NCI-H82 treated with DMSO at 0.1 percent for 48 hours (cell line): ENCODE measurements at regions not wholly inside any gene's neighbourhood (a gene's known extent, or its start where the extent isn't known, plus 50 kb on each side); places are given as distances from the start of the nearest gene placed in this dataset.
"Not testable (repeated sequence)": the region's sequence is repeated elsewhere in the genome, so short reads cannot be mapped to it uniquely, and the experiment has no call there.

Experiments
- DNase-seq: peaks from one replicate; lab custom pipeline; 2025; ENCODE audit not compliant: unreplicated experiment; lab: John Stamatoyannopoulos, UW

DNA sequence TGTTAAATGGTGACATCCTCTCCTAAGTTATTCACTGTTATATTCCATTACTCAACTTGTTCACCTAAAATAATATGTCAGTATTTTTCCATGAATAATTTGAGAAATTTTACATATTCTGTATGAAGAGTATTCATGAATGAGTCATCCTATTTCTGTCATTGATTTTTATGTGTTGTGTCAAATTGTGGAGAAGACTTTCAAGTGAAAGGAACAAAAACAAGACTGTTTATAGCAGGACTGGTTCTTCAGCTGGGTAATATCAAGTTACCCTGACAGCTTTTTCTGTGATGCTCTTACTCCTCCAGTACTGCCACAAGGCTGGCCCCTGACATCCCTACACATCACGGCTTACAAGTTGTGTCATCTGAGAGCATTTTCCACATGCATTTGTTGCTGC, 847.7 kb downstream of the NCAM2 start:
- no peak for DNase-seq

DNA sequence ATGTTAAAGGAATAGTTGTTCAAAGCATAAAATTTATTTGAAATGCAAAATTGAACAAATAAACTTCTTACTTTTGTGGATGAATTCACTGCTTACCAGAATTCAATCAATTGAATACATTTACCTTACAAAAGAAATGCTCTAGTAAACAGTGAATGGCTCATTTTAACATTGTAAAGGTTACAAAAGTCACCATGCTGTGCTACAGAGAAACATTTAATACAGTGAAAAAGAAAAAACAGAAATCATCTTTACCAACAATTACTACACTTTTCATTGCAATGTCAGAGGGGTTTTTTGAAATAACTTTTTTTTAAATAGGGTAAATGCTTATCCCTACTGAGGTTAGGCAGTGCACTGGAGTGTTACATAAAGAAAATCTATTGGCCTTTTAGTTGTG, 853.0 kb downstream of the NCAM2 start:
- DNase-seq, result no peak

DNA sequence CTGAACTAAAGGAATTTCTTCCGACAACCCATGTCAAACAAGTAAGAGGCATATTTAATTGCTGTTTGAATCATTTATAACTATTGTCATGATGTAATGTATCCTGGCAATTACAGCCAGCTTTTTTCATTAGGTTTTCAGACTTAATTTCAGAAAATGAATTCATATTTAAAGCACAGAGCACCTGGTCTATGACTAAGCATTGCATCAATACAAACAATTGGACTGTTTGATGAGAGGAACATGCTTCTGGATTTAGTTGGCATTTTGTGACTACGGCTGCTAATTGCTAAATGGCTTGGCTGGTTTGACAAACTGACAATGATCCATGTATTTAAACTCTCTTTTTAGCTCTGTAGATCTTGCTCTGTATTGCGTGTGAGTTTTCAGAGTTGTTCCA, 853.4 kb downstream of the NCAM2 start:
- DNase-seq, result no peak

DNA sequence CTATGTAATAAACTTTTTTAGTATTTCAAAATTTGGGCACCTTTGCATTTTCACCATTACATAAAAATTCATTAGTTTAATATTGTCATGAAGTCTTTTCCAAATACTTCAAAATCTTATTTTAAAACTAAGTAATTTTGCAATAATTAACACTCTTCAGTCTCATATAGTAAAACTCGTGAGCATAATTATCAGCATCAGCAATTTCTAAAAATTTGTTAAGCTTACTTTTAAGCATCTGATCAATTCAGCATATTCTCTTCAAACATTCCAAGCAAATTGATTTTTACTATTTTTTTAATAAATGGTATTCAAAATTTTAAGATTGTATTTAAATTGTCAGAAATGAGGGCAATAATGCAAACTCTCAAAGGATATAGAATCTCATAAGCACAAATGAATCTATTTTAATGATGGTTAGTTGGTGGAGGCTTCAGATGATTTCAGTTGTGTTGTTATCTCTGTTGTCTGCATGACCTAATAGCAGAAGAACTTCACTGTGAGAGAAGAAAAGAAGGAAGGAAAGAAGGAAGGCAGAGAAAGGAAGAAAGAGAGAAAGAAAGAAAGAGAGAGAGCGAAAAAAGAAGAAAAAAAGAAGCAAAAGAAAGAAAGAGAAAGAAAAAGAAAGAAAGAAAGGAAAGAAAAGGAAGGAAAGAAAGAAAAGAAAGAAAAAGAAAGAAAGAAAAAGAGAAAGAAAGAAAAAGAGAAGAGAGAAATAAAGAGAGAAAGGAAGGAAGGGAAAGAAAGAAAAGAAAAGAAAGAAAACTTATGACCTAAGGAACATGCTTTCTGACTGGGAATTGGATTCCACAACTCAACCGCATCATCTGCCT, 860.5 kb downstream of the NCAM2 start:
- no peak for DNase-seq

DNA sequence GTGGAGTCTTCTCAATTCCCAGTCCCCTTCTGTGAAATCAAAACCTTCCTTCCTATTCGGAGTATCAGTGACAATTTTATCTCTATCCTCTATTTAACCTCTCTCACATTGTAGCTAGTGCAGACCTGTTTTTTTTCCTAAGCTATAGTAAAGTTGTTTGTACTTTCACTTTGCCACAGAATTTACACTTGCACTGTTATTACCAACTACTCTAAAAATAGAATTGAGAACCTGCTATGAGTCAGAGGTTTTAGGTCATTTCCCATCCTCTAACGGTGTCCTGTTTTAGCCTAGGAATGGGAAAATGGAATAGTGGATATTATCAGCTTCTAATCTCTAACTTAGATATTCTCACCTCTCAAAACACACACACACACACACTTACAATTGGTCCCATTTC, 862.7 kb downstream of the NCAM2 start:
- DNase-seq, result no peak

DNA sequence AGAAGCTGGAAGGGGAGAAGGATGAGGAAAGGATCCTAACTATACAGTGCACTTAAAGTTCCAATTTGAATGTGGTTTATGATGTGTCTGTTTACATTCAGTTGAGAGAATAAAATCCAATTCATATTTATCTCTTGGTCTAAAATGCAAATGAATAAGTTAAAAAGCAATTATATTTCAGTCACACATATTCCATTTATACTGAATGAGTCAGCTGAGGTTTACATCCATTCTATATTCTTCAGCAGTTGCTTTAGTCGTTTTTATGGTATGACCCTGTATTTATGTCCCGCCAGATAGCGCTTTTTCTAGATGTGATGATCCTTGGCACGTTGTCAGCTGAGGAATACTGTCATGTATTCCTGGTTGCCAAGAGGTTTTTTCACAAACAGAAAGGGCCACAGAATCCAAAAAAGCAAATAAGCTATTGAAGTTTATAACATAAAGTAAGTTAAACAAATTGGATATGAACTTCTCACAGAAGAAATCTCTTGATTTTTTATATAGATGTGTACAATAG, 866.2 kb downstream of the NCAM2 start:
- no peak for DNase-seq

DNA sequence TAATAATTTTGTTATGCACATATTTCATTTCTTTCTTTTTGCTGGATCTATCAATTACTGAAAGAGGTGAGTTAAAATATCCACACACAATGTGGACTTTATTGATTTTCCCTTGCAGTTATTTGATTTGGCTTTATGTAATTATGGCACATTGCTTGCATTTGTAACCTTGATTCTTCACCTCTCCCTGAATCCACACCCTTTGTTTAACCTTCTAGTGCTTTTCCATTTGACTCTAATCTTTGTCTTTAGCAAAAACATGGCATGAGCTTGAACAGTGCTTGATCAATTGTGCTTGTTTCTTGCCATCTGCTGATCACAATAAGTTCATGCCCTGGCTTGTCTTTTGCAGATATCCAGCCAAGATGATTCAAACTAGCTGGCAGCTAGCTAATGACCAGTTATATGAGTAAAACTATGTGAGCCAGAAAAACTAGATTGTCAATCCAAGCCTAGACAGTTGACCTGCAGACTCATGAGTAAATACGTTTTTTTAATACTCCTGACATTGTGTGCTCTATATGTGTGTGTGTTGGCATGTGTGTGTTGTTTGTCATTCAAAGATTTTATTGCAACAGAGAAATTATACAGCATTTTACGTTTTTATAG, 899.2 kb downstream of the NCAM2 start:
- no peak for DNase-seq

DNA sequence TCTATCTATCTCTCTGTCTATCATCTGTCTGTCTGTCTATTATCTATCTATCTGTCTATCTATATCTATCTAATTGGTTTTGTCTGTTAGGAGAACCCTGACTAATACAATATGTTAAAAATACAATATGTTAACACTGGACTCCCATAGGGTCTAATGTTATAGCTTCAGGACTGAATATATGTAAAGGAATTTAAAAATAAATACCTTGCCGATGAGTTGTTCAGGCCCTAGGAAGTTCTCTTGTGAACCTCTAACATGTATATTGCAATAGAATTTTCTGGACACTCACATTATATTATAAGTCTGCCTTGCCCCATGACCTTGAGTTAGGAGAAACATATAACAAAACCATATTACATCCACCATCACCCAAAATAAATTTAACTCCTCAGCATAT, 900.6 kb downstream of the NCAM2 start:
- DNase-seq, result no peak

DNA sequence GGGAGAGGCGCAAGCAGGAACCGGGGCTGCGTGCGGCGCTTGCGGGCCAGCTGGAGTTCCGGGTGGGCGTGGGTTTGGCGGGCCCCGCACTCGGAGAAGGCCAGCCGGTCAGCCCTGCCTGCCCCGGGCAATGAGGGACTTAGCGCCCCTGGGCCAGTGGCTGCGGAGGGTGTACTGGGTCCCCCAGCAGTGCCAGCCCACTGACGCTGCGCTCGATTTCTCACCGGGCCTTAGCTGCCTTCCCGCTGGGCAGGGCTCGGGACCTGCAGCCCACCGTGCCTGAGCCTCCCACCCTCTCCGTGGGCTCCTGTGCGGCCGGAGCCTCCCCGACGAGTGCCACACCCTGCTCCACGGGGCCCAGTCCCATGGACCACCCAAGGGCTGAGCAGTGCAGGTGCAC, 904.2 kb downstream of the NCAM2 start:
- not testable (repeated sequence) for DNase-seq

DNA sequence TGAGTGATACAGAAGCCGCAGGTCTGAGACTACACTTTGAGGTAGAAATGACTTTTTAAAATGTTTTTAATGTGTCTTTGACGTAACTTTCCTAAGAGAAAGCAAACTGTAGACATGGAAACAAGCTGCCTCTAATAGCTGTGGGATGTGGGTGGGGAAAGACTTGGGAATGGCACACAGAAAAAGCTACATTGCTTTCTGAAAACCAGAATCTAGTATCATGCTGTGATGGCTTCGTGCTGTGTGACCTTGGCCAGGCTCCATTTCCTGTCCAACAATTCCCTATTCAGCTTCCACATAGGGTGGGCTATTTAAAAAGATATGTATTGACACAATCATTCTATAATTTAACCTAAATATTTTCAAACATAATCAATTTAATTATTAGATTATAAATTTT, 909.1 kb downstream of the NCAM2 start:
- no peak for DNase-seq

DNA sequence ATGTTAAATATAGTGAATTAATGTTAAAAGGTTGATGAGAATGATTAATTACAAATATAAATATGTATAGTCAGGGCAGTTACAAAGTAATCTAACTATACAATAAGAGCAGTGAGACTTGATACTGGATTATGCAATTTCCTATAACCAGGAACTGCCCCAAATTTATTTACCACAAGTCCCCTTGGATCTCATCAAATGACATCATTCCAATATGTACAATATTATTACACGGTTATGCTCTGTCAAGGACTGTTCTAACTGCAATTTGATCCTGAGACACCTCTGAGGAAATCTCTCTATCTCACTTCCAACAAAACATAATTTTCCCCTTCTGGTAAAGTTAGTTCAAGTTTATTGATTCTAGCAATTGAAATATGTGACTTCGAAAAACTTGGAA, 917.6 kb downstream of the NCAM2 start:
- DNase-seq, result no peak

DNA sequence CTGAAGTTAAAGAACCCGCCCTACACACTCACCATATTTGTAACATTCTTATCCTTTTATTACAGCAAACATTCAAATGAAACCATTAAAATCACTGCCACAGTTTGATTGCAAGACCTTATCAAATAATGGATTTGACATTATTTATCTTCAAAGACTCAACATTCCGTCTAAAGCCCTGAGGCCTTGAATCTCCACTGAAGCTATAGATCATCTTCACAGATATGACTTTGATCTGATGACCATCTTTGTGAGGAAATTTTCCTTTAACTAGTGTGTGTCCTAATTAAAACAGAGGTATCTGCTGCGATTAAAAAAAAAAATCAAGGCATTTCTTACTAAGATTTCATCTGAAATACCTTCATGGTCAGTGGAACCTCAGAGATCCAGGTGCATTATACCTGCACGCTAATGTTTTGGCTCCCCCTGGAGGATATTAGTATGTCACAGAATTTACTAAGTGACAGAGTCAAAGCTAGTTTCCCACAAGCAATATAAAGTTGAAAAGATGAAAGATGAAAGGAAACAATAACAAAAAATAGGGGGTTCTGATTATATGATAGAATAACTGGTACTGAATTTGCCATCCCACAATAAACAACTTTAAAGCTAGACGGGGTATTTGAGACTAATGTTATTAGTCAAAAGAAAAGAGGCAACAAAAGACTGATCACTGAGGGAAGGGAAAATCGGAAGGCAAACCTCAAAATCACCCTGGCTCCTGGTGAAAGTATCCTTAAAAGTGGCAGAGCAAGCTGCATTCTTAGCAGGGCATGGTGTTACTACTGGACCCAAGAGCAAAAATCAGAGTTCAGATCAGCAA, 923.4 kb downstream of the NCAM2 start:
- no peak for DNase-seq

DNA sequence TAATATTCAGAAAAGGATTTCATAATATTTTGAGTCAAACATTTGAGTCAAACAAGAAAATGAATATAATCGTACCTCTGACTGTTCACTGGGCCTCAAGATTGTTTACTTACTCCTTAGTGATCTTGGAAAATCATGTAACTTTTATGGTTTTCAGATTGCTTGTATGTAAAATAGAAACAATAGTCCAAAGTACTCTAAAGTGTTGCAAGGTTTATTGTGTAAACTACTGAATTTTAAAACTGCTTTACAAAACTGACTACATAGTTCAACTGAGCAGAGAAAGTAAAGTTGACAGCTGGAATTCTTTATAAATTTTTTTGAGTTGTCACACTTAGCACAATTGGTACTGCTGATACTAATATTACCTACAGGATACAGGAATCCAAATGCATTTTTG, 931.0 kb downstream of the NCAM2 start:
- no peak for DNase-seq

DNA sequence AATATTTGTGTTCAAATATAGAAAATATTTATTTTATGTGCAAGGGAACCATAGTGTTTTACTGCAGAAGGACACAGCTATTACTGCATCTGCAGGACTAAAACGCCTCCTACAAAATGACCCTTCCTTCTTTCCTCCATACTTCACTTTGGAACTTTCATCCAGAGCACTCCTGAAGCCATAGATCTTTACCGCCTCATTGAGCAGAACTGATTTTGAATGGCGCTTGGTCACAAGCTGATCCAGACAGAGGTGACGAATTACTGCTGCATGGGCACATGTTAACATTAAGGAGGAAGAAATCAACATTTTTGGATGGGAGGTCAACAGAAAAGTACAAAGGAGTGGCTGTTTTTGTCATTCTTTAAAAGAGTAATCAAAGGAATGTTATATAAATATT, 931.6 kb downstream of the NCAM2 start:
- no peak for DNase-seq

DNA sequence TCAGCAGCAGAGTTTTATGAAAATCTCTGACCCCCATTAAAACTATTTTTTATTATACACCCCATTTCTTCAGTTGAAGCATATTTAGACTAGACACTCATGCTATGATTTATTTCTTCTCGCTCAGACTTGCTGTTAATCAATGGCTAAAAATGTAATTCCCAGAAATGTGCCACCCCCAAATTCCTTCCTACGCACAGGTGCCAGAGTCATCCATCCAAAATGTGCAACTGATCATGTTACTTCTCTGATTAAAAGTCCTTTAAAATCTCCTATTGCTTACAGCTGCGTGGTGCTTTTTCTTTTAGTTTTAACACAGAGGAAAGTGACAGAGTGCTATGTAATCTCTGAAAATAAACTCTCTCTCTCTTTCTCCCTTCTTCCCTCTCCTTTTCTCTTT, 954.4 kb downstream of the NCAM2 start:
- no peak for DNase-seq

DNA sequence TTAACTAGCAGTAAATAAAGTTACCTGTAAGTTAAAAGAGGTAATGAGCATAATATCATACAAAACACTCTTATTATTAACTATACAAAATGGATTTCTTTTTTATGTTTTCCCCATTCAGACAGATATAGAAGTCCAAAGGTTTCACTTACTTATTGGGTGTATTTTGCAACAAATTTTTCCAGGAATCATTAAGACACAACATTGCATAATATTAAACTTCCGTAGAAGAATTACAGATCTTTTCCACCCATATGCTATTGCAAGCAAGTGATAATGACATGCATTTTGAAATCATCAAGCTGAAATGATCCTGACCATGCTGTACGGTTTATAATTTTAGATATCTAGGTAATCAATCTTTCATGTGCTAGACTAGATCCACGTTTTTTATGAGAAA, 957.0 kb downstream of the NCAM2 start:
- no peak for DNase-seq

DNA sequence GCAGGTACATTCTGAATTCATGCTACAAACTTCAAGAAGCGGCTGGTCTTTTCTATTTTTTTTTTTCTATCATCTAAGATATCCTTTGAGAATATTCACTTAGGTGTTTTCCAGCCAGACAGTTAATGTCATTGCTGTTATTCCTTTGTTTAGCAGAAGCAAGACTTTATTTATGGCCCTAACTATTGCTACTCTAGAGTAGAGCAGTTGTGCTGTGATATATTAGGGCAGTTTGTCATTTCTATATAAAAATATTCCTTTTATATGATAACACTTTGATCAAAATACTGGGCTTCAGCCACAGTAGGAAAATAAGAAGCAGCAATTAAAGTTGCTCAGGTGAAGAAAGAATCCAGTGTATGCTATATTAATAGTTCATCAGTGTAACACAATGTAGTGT, 959.3 kb downstream of the NCAM2 start:
- no peak for DNase-seq

DNA sequence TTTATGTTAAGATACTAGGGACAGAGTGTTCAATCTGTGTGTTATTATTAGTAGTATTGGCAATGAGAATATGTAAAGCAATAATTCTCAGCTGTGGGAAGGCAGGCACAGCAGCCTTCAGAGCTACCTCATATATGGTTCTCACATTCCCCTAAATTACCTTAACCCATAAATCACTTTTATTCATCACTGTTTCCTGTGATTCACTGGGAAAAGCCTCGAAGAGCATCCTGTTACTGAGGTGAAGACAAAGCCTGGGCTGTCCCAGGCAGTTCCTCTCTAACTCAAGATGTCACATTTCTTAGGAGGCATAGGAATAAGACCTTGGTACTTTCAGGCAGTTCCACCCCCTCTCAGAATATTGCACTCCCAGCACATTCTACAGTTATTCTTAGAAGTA, 965.7 kb downstream of the NCAM2 start:
- DNase-seq, result no peak

DNA sequence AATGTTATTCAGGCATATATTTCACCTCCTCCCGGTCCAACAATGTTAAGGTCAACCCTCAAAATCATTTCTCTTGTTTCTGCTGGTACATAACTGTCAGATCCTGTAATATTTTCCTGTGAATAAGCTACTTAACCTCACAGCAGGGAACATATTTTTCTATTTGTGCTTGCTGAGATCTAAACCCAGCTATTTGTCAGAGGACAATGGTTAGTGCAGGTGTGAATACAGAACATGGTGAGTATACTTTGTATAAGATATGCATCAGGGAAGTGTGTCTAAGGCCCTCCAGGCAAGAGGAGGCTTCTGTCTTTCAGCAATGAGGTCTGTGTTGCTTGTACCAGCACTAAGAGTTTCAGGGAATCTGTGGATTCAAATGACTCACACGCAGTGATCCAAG, 970.6 kb downstream of the NCAM2 start:
- DNase-seq, result no peak

DNA sequence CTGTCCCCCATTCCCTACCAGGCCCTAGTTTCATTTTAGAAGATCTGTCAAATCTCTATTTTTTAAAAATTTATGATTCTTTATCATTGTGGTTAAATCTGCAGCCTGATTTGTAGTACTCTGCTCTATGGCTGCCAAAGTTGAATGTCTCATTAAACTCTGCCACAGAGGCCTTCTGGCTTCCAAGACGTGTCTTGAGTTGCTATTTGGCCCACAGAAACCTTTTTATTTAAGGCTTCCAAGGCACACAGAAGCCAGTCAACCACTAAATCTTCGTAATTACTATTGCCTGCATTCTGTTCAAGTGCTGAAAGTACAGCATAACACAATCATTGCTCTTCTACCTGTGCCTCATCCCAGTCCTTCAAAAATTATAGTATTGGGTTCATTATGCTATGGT, 971.0 kb downstream of the NCAM2 start:
- no peak for DNase-seq

DNA sequence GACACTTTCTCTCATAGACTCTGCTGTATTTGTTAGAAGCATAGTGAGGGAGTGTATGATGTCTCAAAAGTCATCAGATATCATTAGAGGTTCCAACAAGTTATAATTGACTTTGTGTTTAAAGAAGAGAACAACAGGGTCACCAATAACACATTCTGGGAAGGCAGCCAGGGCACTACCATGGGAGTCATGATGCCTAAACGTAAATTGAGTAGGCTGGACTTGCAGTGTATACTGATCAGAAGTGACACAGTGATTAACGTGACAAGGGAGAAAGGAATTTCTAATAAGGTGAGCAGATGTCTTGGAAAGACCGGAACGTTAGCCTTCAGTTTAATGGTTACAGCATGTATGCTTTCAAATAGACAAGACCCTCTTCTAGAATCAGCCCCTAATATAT, 973.2 kb downstream of the NCAM2 start:
- DNase-seq, result no peak

DNA sequence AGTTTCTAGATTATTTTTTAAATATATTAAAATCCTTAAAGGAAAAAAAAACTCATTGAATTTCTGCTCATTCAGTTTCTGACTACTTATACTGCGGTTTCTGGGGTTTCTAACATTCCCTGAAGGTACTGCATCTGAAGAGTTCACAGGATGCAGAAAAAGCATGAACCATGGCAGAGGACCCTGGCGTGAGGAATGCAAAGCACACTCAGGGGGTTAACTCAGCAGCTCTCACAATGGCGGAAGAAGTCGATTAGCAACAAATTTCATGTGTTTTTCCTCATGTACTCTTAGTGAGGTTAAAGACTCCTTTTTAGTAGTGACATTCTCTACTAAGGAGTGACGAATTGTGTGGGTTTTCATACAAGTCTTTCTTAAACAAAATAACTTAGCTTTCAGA, 975.6 kb downstream of the NCAM2 start:
- DNase-seq, result no peak
